SK-N-SH (cell line): ENCODE measurements at regions not wholly inside any gene's neighbourhood (a gene's known extent, or its start where the extent isn't known, plus 50 kb on each side); places are given as distances from the start of the nearest gene placed in this dataset.

Source experiments
- CTCF ChIA-PET: fragments of 300-600, 350-600 bp; formaldehyde crosslinking; extraction: SDS; loops from one replicate; lab custom pipeline; 2021; lab: Yijun Ruan, JAX
- POLR2A ChIA-PET: fragments of 350-600 bp; sonication (Branson Sonifier 250); formaldehyde crosslinking; extraction: SDS; loops from one replicate; lab custom pipeline; 2020; ENCODE audit warnings: antibody characterized with exemption, inconsistent platforms; lab: Yijun Ruan, JAX
- DNase-seq: peaks from one replicate; pipeline ENCODE4 v3.0.0; 2012
- H2AFZ ChIP-seq: fragments of 200-600 bp; sonication (generic); 2 replicates; pipeline ENCODE4 v1.8.1; 2016; ENCODE audit warnings: antibody characterized with exemption, mild to moderate bottlenecking, low read depth
- H3F3A ChIP-seq: fragments of 200-600 bp; sonication (generic); replicated peaks from 2 replicates; pipeline ENCODE3; 2016; ENCODE audit warnings: antibody characterized with exemption, mild to moderate bottlenecking; ENCODE audit not compliant: insufficient read depth
- H3K27ac ChIP-seq, 2 experiments: fragments of 200-500 bp in 1 of 2; fragments of 200-600 bp in 1 of 2; sonication (Bioruptor generic) in 1 of 2; sonication (generic), shearing (Covaris generic) in 1 of 2; 2 replicates each; pipeline versions ENCODE4 v1.5.1 to v1.6.1; 2014 to 2016; ENCODE audit warnings: low read depth in 2 of 2, inconsistent platforms in 1 of 2, low read length in 1 of 2, mild to moderate bottlenecking in 1 of 2, mixed read lengths in 1 of 2
- H3K27me3 ChIP-seq: fragments of 200-600 bp; sonication (generic), shearing (Covaris generic); 2 replicates; pipeline ENCODE4 v1.6.1; 2016; ENCODE audit warnings: mixed run types; ENCODE audit not compliant: insufficient read depth
- H3K36me3 ChIP-seq, 2 experiments: fragments of 200-500 bp in 1 of 2; fragments of 200-600 bp in 1 of 2; sonication (Bioruptor generic) in 1 of 2; sonication (generic) in 1 of 2; replicated peaks in 1 of 2; 2 replicates each; pipeline versions ENCODE3 to v1.5.1; 2014 to 2016; ENCODE audit warnings: low read length in 1 of 2, mild to moderate bottlenecking in 1 of 2; ENCODE audit not compliant: insufficient read depth in 2 of 2, control insufficient read depth in 1 of 2
- H3K4me1 ChIP-seq, 2 experiments: fragments of 200-500 bp in 1 of 2; fragments of 200-600 bp in 1 of 2; sonication (Bioruptor generic) in 1 of 2; sonication (generic), shearing (Covaris generic) in 1 of 2; 2 replicates each; pipeline versions ENCODE4 v1.5.1 to v1.6.1; 2014 to 2016; ENCODE audit warnings: low read depth in 1 of 2, low read length in 1 of 2, mixed run types in 1 of 2; ENCODE audit not compliant: insufficient read depth in 2 of 2, control insufficient read depth in 1 of 2
- H3K4me2 ChIP-seq: fragments of 200-600 bp; sonication (generic), shearing (Covaris generic); 2 replicates; pipeline ENCODE4 v1.6.1; 2017; ENCODE audit warnings: mixed run types
- H3K4me3 ChIP-seq, 2 experiments: fragments of 200-500 bp in 1 of 2; fragments of 200-600 bp in 1 of 2; sonication (Bioruptor generic) in 1 of 2; sonication (generic), shearing (Covaris generic) in 1 of 2; 2 replicates each; pipeline versions ENCODE4 v1.5.1 to v1.8.1; 2014 to 2016; ENCODE audit warnings: low read depth in 2 of 2, inconsistent platforms in 1 of 2, low read length in 1 of 2, mild to moderate bottlenecking in 1 of 2, mixed read lengths in 1 of 2, moderate library complexity in 1 of 2
- H3K79me2 ChIP-seq: fragments of 200-600 bp; sonication (generic); 2 replicates; pipeline ENCODE4 v1.8.1; 2017; ENCODE audit warnings: mild to moderate bottlenecking; ENCODE audit not compliant: insufficient read depth
- H3K9ac ChIP-seq: fragments of 200-600 bp; sonication (generic); 2 replicates; pipeline ENCODE4 v1.6.1; 2017; ENCODE audit warnings: mixed run types
- H3K9me2 ChIP-seq: fragments of 200-600 bp; sonication (generic); 2 replicates; pipeline ENCODE4 v1.6.1; 2017; ENCODE audit warnings: mixed run types
- H3K9me3 ChIP-seq: fragments of 200-600 bp; sonication (generic); 2 replicates; pipeline ENCODE4 v1.6.1; 2017; ENCODE audit warnings: mixed run types, mild to moderate bottlenecking, moderate library complexity
- H4K20me1 ChIP-seq: fragments of 200-600 bp; sonication (generic); 2 replicates; pipeline ENCODE4 v1.6.1; 2017; ENCODE audit warnings: mild to moderate bottlenecking, mixed run types; ENCODE audit not compliant: insufficient read depth
- CTCF ChIP-seq: fragments of 200-600 bp; sonication (generic); IDR thresholded peaks from 2 replicates; pipeline ENCODE4 v1.6.1; 2017; ENCODE audit warnings: antibody characterized with exemption, mild to moderate bottlenecking, moderate library complexity
- EZH2phosphoT487 ChIP-seq: fragments of 200-600 bp; sonication (generic); IDR thresholded peaks from 2 replicates; pipeline ENCODE4 v1.6.1; 2017; ENCODE audit warnings: low read depth, mixed run types, mild to moderate bottlenecking, antibody characterized with exemption, moderate library complexity, borderline replicate concordance
- FOXM1 ChIP-seq: IDR thresholded peaks from 2 replicates; pipeline ENCODE4 v1.4.0; 2012; ENCODE audit warnings: low read depth, mild to moderate bottlenecking
- GABPA ChIP-seq: IDR thresholded peaks from 2 replicates; pipeline ENCODE4 v1.4.0; 2012; ENCODE audit warnings: low read depth, mild to moderate bottlenecking
- GATA2 ChIP-seq: sonication (generic); formaldehyde crosslinking; IDR thresholded peaks from 2 replicates; pipeline ENCODE4 v1.5.0; 2020; ENCODE audit warnings: mild to moderate bottlenecking, missing genetic modification reagents
- MEF2A ChIP-seq: IDR thresholded peaks from 2 replicates; pipeline ENCODE4 v1.4.0; 2012; ENCODE audit warnings: low read depth, borderline replicate concordance
- MXI1 ChIP-seq: IDR thresholded peaks from 2 replicates; pipeline ENCODE4 v1.6.1; 2012; ENCODE audit warnings: mild to moderate bottlenecking, low read depth, low read length, improper control_type of control experiment
- NFIC ChIP-seq: IDR thresholded peaks from 2 replicates; pipeline ENCODE4 v1.4.0; 2012; ENCODE audit warnings: borderline replicate concordance
- NRF1 ChIP-seq: IDR thresholded peaks from 2 replicates; pipeline ENCODE4 v1.6.1; 2012; ENCODE audit warnings: low read depth, mild to moderate bottlenecking, low read length
- PBX3 ChIP-seq: IDR thresholded peaks from 2 replicates; pipeline ENCODE4; 2012
- RAD21 ChIP-seq: IDR thresholded peaks from 2 replicates; pipeline ENCODE4 v1.6.1; 2012; ENCODE audit warnings: mild to moderate bottlenecking, low read length
- RCOR1 ChIP-seq: fragments of 150-350 bp; IDR thresholded peaks from 2 replicates; pipeline ENCODE4 v1.6.1; 2017; ENCODE audit warnings: antibody characterized with exemption, low read length
- REST ChIP-seq: IDR thresholded peaks from 2 replicates; pipeline ENCODE4 v1.6.1; 2012; ENCODE audit warnings: mild to moderate bottlenecking, low read depth, low read length, moderate library complexity
- SIN3A ChIP-seq: IDR thresholded peaks from 2 replicates; pipeline ENCODE4 v1.6.1; 2012; ENCODE audit warnings: low read depth, mild to moderate bottlenecking, low read length, moderate library complexity, borderline replicate concordance
- TAF1 ChIP-seq: IDR thresholded peaks from 2 replicates; pipeline ENCODE4 v1.6.1; 2012; ENCODE audit warnings: low read depth, mild to moderate bottlenecking, low read length, moderate library complexity, borderline replicate concordance
- TEAD4 ChIP-seq: IDR thresholded peaks from 2 replicates; pipeline ENCODE4 v1.4.0; 2012; ENCODE audit warnings: mild to moderate bottlenecking, borderline replicate concordance; ENCODE audit not compliant: insufficient read depth
- WGBS: methylation state at CpG from one replicate; pipeline ENCODE4 v1.1.6; 2017; ENCODE audit warnings: low lambda C conversion rate; 5-methylcytosine and 5-hydroxymethylcytosine counted together

GRCh38 chr2:145304501-145304900 is 784.6 kb upstream of the ZEB2 start:
- Histone ChIP-seq H3K4me3 (no peak overlapping the region), H3F3A (no peaks in the 10 kb centered on the region), H3K4me2 (no peak overlapping the region), H3K79me2 (no peaks in the 10 kb centered on the region), H3K9ac (no peak overlapping the region), H3K36me3 (no peaks in the 10 kb centered on the region), H3K27ac (no peak overlapping the region), H4K20me1 (no peaks in the 10 kb centered on the region), H3K27me3 (no peaks in the 10 kb centered on the region), H2AFZ (no peak overlapping the region), H3K9me2 (no peaks in the 10 kb centered on the region), H3K4me1 (no peaks in the 10 kb centered on the region; a peak in 1 of 4 replicates), H3K9me3 (no peaks in the 10 kb centered on the region)
- no peak for DNase-seq
- POLR2A ChIA-PET, result no interaction called here
- 91% methylated on average over 3 of the region's 3 CpGs for WGBS
- TF ChIP-seq EZH2phosphoT487 (no peak), SIN3A (no peak), FOXM1 (no peak), CTCF (no peak), NFIC (no peak), REST (no peak), RCOR1 (no peak), TEAD4 (no peak), NRF1 (no peak), MEF2A (no peak), GATA2 (CRISPR knock-in tag) (no peak), MXI1 (no peak), PBX3 (no peak), TAF1 (no peak), GABPA (no peak), RAD21 (no peak)
- TF ChIP-seq, all 33 proteins: peak for 0
- CTCF ChIA-PET, result no interaction called here
